HG02678 (cell line): ENCODE measurements at regions not wholly inside any gene's neighbourhood (a gene's known extent, or its start where the extent isn't known, plus 50 kb on each side); places are given as distances from the start of the nearest gene placed in this dataset.
"Not testable (repeated sequence)": the region's sequence is repeated elsewhere in the genome, so short reads cannot be mapped to it uniquely, and the experiment has no call there.

Experiments used
- ATAC-seq: cut with Tn5 transposase; IDR thresholded peaks from one replicate; pipeline ENCODE4 v1.9.1; 2021; ENCODE audit warnings: mild to moderate bottlenecking, moderate library complexity; ENCODE audit not compliant: unreplicated experiment

DNA sequence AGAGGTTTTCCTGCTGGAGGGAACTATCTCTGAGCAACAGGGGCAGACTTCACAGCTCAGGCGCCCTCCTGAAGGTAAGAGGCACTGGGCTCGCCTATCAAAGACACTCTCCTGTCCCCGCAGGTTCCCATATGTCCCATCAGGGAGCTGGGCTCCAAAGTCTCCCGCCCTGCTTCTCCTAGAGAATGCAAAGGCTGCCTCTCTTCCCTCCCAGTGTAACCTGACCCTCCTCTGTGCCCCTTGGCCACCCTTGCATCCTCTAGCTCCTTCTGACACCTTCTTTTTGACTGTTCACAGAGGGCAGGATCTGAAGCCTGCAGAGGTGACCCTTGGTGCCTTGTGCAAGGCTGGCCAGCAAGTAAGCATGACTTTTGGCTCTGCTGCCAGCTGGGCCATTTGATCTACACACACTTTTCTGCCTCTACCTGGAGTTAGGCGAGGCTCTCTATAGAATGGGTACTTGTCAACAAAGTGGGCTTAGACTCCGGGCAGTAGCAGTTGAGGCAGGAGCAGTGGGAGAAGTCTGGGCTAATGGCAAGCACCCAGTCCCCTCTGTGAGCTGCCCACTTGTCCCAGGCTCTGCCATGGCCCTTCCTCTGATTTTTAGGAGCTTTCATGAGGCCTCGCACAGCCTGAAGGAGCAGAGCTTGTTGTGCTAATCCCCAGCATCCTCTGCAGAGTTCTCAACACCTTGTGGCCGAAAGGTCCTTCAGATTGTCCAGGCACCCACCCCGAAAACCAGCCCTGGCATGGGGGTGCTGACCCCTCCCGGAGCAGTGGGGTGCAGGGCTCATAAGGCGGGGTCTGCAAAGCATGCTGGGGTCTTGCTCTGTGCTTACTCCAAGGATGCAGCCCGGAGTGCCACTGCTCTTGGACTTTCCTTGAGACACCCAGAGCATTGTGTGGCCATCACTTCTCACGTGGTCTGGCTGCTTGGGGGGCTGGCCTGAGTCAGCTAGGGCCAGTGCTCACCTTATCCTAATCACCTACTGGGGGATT is 122.9 kb downstream of the METRNL start:
- no peak for ATAC-seq

DNA sequence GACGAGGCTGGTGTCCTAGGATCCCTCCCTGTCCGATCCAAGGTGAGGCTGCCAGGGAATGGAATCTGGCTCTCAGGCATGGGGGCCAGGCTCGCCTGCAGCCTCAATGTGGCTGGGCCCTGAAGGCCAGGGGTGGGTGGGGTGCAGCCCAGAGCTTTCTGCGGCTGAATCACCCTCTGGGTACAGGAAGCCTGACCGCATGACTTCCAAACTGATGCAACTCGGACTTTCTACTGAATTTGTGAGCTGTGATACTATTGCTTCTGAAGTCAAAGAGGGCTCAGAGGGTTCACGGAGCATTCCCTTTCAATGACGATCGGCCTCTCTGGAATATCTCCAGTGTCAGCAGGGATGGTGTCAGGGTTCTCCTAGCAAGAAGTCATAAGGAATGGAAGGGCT is 123.7 kb downstream of the METRNL start:
- no peak for ATAC-seq

DNA sequence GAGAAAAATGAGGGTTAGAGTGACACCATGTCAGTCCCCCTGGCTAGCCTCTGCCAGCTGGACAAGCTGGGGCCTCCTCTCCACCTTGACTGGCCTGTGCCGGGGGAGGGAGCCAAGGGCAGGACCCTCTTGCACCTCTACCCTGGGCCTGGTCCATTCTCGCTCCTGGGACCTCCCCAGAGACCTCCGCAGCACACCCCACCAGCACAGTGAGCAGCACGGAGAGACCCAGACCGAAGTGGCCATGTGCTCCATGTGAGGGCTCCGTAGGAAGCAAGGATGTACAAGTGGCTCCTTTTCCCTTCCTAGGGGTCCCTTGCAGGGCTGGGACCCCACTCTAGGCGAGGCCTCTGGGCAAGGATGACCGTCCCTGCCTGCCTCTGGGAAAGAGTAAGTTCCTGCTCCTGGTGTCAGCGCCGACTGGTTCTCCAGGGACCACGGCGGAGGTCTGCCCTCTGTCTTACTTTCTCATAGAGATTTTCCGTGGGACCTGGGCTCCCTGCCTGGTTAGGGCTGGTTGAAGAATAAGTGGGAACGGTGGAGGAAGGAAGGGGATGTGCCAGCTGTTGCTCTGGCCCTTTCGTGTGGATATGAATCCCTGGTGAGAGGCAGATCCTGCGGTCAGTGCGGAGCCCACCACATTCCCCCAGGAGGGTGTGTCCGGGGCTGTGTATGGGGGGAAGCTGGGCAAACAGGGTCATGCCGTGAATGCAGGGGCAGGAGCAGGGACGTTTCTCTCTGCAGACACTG is 124.2 kb downstream of the METRNL start:
- ATAC-seq = no peak

DNA sequence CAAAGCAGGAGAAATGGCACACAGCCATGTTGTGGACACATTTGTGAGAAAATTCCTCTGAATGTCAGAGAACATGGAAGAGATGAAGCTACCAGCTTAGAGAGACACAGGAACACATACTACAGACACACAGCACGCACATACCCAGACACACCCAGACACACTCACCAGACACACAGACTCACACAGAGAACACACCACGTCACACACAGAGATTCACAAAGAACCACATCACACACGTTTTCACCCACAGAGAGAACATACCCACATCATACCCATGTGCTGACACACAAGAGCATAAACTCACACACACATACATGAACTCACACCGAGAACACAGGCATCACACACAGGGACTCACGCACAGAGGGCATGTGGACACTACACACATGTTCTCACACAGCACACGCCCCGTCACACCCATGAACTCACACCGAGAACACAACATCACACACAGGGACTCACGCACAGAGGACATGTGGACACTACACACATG is 124.9 kb downstream of the METRNL start:
- no peak for ATAC-seq

DNA sequence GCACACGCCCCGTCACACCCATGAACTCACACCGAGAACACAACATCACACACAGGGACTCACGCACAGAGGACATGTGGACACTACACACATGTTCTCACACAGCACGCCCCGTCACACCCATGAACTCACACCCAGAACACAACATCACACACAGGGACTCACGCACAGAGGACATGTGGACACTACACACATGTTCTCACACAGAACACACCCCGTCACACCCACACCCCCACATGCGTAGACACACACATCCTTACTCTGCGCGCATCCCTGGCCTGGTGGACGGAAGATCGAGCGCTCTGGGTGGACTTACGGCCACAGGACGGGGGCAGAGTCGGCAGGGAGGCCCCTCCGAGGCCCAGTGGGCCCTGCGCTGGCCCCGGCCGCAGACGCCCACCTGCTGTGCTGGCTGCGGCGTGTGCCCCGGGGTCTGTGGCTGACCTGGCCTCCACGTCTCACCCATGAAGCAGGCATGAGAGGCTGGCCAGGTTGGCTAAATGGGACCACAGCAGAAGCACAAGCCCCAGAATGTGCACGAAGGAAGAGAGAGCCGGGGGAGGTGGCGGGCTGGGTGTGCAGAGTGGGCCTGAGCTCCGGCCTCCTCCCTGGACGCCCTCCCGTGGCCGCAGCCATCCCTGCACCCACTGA is 125.5 kb downstream of the METRNL start:
- ATAC-seq = not testable (repeated sequence)

GRCh38 chr17:83205387-83206035 is 126.1 kb downstream of the METRNL start:
- ATAC-seq = not testable (repeated sequence)

DNA sequence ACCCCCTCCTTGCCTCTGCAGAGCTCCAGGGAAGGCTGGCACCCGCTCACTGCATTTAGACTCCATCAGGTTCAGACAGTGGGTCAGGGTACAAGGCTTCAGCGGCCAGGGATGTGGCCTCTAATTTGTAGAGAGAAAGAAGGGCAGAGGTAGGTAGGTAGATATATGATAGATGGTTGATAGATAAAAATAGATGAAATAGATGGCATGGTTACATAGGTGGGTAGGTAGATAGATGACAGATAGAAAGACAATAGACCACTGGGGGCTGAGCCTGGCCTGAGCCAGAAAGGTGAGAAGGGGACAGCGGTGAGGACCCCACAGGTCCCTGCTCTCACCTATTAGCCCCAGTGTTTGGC is 126.6 kb downstream of the METRNL start:
- ATAC-seq = not testable (repeated sequence)

GRCh38 chr17:83206819-83207588 is 127.6 kb downstream of the METRNL start:
- ATAC-seq = not testable (repeated sequence)

GRCh38 chr17:83247001-83247400 is 167.6 kb downstream of the METRNL start:
- ATAC-seq = not testable (repeated sequence)
